Renal cortical epithelial cell (primary cell): ENCODE measurements at regions not wholly inside any gene's neighbourhood (a gene's known extent, or its start where the extent isn't known, plus 50 kb on each side); places are given as distances from the start of the nearest gene placed in this dataset.

ENCODE experiments used
- DNase-seq: peaks from one replicate; pipeline ENCODE4 v3.0.0-alpha.2; 2011; ENCODE audit warnings: low read depth

- no peak for DNase-seq
These were observed 186.0 kb upstream of the CNTN5 start for GRCh38 chr11:98834776-98835175.

GRCh38 chr11:98835335-98835734, 185.4 kb upstream of the CNTN5 start:
- DNase-seq: no peak

GRCh38 chr11:98836156-98836555, 184.6 kb upstream of the CNTN5 start:
- DNase-seq: no peak

- no peak for DNase-seq
These were observed 178.6 kb upstream of the CNTN5 start for GRCh38 chr11:98842187-98842586.

- no peak for DNase-seq
These were observed 158.6 kb upstream of the CNTN5 start for GRCh38 chr11:98862169-98862568.

- DNase-seq: no peak
These were observed 149.1 kb upstream of the CNTN5 start for GRCh38 chr11:98871690-98872089.

GRCh38 chr11:98874050-98874449, 146.7 kb upstream of the CNTN5 start:
- DNase-seq: no peak

- DNase-seq: no peak
These were observed 124.8 kb upstream of the CNTN5 start for GRCh38 chr11:98895936-98896335.

- no peak for DNase-seq
These were observed 79.8 kb upstream of the CNTN5 start for GRCh38 chr11:98940913-98941312.

GRCh38 chr11:98944461-98944860, 76.3 kb upstream of the CNTN5 start:
- no peak for DNase-seq

- DNase-seq: no peak
These were observed 68.6 kb upstream of the CNTN5 start for GRCh38 chr11:98952107-98952506.

- DNase-seq: no peak
These were observed 65.2 kb upstream of the CNTN5 start for GRCh38 chr11:98955551-98955950.

- no peak for DNase-seq
These were observed 56.6 kb upstream of the CNTN5 start for GRCh38 chr11:98964146-98964545.

GRCh38 chr11:98965358-98965757, 55.4 kb upstream of the CNTN5 start:
- DNase-seq: no peak

GRCh38 chr11:98965775-98966174, 55.0 kb upstream of the CNTN5 start:
- no peak for DNase-seq

GRCh38 chr11:98967005-98967404, 53.7 kb upstream of the CNTN5 start:
- no peak for DNase-seq
